HG03354 (cell line): ENCODE measurements at regions not wholly inside any gene's neighbourhood (a gene's known extent, or its start where the extent isn't known, plus 50 kb on each side); places are given as distances from the start of the nearest gene placed in this dataset.
"Not testable (repeated sequence)": the region's sequence is repeated elsewhere in the genome, so short reads cannot be mapped to it uniquely, and the experiment has no call there.

Experiments
- ATAC-seq: cut with Tn5 transposase; IDR thresholded peaks from one replicate; pipeline ENCODE4 v1.9.1; 2021; ENCODE audit warnings: mild to moderate bottlenecking; ENCODE audit not compliant: unreplicated experiment, poor library complexity, severe bottlenecking

DNA sequence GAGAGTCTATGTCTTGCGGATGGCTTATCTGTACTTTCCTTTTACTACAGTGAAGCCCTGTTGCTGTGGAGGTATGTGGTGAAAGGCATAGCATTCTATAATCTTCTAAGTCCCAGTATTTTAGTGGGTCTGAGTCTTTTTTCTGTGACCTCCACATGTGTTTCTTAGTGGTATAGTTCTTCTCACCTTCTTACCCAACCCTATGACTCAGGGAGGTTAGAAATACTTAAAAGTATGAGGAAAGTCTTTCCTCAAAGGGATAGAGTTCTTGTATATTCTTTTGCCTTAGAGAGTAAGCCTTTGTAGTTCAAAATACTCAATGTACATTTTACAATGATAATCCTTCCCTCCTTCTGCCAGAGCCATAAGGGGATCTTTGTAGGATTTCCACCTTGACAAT lies 621.9 kb upstream of the CTNND2 start:
- ATAC-seq = no peak

DNA sequence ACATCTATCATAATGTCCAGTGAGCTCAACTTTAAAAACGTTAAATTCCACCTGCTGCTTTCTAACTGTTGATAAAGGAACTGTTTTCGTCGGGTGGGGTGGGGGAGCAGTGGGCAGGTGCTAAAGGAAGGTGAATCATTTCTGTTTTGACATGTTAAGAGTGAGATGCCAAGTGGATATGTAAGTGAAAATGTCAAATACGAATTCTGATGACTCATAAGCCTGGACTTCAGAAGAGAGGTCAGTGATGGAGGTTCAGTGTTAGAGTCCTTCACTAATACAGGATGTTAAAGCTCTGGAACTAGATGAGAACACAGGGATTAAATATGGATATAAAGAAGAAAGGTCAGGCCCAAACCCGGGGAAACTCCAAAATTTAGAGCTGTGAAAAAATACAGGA lies 617.9 kb upstream of the CTNND2 start:
- ATAC-seq = no peak

DNA sequence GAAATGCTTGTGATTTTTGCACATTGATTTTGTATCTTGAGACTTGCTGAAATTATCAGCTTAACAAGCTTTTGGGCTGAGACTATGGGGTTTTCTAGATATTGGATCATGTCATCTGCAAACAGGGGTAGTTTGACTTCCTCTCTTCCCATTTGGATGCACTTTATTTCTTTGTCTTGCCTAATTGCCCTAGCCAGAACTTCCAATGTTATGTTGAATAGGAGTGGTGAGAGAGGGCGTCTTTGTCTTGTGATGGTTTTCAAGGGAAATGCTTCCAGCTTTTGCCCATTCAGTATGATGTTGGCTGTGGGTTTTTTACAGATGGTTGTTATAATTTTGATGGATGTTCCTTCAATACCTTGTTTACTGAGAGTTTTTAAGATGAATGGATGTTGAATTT lies 600.7 kb upstream of the CTNND2 start:
- ATAC-seq = not testable (repeated sequence)

DNA sequence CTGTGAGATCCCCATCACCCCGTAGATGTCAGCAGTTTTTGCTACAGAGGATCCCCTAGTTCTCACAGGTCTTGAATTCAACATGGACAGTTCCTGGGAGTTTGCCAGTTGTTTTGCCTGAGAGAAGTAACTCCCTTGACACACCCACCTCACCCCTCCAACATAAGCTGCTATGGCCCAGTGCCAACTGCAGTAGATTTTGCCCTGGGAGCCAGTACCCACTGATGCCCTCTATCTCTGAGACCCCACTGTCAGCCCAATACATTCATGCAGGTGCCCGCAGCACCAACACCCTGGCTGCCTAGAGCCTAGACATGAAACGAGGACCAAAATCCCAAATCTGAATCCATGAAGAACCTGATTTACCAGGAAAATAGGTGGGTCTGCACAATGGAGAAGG lies 583.9 kb upstream of the CTNND2 start:
- no peak for ATAC-seq

DNA sequence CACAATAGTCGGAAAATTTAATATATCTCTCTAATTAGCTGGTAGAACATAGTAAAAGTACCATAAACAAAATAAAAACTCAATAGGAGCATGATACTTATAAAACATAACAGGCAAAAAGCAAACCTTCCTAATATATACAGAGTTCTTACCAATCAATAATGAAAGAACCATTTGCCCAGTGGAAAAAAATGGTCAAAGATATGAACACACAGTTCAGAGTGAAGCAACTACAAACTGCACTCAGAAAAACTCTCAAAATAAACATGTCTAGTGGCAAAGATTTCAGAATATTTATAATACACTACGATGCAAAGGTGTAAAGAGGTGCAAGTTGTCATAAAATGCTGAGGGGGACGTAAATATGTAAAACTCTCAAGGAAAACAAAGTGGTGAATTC lies 576.2 kb upstream of the CTNND2 start:
- no peak for ATAC-seq

DNA sequence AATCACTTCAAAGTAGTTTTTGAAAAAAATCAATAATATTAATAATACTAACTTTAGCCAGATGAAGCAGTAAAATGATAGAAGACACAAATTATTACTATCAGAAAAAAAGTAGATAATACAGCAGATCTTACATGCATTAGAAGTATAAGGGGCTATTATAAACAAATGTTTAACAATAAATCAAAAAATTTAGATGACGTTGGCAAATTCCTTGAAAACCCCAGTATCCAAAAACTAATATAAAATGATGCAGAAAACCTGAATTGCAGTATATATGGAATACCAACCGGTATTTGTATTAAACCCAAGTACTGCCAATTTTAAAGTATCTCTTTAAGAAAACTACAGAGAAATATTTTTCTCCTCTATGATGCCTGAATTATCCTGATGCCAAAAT lies 573.3 kb upstream of the CTNND2 start:
- ATAC-seq = no peak

DNA sequence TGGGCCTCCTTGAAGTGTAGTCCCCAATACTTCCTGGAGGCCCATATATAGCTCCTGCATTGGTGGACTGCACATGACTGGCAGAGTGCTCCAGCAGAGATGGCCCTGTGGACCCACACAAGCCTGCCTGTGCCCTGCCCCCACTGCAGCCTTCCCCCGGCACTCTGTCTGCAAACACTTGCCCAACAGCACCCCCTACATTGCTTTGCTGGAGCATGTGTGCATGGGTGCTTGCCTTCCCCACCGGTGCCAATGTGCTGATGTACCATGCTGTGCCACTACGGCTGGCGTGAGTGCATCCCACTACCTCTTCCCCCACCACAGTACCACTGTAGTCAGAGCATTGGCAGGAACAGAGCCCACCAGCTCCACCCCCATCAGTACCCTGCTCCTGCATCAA lies 563.6 kb upstream of the CTNND2 start:
- no peak for ATAC-seq

DNA sequence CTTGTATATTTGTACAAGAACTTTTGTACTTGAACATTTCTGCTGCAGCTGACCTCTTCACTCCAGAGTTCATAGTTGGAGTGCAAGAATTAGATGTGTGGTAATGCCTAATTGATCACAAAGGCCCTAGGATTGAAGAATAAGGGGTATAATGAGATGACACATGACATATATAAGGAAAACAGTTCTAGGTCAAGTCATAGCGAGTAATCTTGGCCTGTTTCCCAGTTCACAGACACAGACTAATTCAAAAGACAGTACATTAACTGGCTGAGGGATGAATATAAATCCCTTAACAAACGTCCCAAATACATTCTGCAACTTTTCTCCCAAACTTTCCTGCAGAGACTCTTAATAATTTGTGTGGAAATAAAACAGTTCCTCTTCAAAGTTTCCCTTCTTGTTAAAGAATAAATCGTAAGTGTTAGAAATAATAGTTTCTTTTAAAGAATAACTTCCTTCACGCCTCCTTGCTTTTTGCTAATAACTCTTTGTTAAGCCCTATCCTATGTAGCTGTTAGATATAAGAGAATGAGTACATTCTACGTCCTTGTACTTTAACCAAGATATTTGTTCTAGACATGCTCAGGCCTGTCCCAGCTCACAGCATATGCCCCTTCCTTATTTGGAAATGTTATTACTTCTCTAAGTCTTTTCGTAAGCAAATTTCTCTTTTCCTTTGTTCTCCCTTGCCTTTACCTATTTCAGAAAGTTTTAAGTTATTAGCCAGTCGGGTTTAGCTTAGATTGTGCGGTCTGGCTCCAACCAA lies 556.4 kb upstream of the CTNND2 start:
- no peak for ATAC-seq

DNA sequence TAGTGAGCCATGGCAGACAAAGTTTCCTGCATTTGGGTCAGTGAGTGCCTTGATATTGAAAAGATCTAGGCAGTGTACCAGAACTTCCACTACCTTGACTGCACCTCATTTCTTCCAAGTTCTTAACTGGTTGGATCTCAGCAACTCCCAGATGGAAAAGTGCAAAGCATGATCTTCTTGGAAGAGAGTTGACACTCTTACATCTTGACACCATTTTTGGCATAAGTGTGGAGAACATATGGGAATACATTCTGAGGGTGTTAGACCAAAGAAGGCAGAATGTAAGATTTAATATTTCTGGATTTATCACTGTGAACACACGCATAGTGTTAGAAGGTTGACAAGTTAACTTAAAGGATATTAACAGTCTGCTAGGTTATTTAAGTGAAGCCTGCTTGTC lies 555.1 kb upstream of the CTNND2 start:
- no peak for ATAC-seq

DNA sequence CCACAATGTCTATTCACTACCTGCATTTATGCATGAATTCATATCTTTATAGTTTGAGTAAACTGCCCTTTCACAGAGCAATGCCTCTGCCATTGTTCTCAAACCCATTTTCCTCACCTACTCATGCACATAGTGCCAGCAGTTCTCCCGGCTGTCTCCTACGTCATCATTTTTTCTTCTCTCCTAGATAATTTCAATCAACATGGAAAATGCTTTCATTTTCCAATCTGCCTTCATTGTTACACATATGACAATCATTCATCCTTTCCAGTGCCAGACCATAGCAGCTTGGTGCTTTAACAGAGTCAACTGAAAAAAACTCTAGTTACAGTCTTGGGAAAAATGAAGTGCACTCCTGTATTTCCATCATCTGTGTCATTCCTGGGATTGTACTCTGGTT lies 514.8 kb upstream of the CTNND2 start:
- no peak for ATAC-seq

DNA sequence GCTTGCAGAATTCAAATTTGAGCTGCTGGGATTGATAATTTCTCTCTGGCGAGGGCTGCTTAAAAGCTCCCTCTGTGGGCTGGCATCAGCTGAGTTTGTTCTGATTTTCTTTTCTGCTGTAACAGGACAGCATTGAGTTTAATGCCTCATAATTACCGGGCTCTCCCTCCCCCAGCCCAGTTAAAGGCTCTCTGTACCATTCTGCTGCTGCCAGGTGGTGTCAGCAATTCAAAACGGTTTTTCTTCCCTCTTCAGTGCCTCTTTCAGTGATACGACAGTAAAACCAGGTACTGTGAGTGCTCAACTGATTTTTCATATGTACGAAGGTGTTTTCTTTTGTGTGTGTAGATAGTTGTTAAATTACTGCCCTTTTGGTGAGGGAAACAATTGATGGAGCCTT lies 509.3 kb upstream of the CTNND2 start:
- ATAC-seq = no peak

DNA sequence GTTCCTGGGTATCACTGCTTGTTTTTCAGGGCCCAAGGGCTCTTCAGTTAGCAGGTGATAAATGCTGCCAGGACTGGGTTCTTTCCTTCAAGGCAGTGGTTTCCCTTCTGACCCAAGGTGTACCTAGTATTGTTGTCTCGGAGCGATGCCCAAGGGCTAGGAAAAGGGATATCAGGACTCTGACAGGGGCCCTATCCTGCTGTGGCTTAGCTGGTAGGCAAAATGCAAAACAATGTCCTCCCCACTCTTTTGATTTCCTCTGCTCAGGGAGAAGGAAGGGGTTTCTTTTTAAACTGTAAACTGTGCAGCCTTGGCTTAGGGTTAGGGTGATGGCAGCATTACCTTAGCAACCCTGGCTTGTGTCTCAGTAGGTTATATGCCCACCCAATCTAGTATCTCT lies 508.8 kb upstream of the CTNND2 start:
- no peak for ATAC-seq

DNA sequence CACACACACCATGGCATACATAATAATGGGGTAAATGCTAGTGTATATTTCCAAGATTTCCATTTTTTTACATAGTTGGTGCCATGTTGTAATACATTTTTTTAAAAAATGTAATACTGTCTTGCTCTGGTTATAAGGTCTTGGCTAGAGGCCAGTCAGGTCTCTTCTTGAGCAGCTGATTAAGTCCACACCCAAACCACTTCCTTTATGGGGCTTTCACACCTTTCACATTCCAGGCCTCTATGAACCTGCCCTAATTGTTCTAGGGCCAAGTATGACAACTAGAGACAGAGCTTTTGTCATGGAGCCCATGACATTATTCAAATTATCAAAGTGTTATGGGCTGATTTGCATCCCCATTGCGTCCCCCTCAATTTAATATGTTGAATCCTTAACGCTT lies 495.6 kb upstream of the CTNND2 start:
- no peak for ATAC-seq

DNA sequence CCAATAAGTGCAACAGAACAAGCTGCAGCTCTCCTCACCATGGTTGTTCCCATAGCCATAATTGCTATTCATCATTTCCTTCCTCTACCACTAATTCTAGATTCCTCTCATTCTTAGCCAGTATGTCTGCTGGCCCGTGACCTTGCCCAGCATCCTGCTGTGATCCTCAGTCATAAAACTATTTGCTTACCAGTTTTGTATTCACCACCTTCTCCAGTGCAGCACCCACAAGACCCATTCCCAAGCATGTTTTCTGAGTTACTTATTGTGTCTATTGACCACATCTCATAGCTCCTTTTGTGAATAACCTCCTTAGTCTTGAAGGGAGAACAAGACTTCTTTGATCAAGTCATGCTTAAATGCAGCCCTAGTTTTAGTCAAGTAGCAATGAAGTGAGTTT lies 488.0 kb upstream of the CTNND2 start:
- ATAC-seq = no peak

DNA sequence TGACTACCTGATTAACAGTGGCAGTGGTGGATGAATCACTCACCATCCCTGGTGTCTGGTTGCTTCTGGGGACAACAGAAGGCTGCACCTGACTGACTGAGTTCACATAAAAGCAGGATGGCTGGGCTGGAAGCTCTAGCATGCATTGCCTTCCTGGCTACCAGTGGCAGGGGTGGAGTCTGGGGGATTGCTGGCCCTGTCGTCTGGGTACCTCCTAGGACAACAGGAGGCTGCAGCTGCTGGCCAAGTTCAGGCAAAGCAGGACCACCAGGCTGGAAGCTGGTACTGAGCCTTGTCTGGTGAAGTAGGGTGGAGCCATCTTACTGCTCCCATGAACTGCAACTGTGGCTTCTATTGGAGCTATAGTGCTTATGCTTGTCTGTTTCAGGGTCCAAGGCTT lies 480.8 kb upstream of the CTNND2 start:
- no peak for ATAC-seq

DNA sequence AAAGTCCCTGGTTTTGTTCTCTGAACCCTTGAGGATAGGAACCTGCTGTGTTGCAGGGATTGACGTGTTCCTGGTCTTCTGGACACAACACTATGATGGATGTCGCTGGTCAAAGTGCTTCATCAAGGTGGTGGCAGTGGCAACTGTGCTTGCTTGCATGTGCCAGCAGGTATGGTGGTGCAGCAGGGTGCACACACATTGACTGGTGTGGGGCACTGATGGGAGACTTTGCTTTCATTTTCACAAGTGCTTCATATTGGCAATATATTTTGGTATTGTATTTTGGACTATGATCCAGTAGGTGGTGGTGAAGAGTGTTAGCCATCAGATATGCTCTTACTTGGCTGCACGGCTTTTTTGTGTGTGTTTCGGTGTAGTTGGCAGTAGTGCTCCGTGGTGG lies 479.8 kb upstream of the CTNND2 start:
- no peak for ATAC-seq

DNA sequence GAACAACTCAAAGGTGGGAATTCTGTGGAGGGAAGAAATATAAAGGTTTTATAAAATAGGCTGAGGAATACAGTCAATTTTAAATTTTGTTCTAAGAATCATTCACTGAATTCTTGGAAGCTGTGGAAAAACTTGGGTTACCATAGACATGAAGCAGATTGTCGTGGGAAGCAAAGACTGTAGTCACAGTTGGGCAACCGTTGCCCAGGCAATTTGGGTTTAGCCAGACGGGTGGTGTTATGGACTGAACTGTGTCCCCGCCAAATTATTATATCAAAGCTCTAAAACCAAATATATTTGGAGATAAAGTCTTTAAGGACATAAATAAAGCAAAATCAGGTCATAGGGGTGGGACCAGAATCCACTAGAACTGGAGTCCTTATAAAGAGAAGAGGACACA lies 463.7 kb upstream of the CTNND2 start:
- ATAC-seq = no peak

DNA sequence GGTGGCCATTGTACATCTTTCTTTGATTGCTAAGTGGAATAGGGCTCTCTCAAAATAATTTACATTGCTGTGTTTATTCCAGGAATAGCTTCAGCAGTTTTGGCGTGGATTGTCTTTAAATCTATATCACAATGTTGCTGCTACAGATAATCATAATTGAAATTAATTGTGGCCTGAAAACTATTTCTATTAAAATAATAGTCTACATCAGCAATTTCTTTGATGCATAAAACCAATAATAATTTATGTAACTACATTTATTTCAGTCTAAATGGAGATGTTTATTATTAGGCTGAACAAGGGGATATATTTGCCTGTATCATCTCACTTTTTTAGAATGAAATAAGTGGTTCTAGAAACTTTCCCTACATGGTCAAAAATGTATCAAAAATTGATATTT lies 456.0 kb upstream of the CTNND2 start:
- ATAC-seq = no peak

DNA sequence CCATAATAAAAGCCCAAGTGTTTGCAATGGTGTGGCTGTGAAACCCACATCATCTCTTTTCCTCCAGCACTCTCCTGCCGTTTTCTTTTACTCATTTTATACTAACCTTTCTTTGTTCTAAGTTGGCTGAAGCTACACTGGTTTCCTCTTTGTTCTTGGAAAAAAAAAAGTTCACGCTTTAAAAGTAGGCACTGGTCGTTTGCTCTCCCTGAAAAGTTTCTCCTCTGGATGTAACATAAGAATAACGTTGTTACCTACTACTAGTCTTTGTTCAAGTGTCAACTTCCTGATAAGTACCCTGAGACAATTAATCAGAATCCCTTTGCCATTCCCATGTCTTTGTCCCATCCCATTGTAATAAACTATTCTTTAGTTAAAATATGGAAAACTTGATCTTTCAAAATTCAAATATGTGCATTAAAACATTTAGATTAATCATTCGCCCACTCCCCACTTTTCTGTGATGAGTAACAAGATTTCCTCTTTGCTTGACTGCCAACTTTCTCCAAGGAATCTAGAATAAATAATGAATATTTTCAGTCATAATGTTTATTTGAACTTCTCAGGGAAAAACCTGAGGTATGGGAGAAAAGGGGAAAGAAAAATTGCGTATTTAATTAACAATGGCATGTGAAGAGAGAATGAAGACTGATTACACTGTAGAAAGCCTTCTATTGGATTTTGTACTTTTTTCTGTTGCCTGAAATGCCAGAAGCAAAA lies 454.3 kb upstream of the CTNND2 start:
- no peak for ATAC-seq

DNA sequence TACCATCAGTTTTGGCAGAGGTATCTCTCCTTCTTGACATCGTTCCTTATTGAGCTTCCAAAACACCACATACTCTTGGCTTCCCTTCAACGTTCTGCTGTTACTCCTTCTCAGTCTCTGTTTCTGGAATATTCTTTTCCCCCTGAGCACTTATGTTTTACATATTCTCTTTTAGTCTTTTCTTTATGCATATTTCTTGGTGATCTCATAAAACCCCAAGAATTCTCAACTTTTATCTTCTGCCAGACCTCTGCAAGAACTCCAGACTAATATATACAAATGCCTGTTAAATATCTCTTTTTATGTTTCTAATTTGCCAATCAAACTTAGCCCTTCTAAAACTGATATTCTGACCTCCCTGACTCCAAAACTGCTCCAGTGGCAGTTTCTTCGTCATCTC lies 453.4 kb upstream of the CTNND2 start:
- no peak for ATAC-seq

DNA sequence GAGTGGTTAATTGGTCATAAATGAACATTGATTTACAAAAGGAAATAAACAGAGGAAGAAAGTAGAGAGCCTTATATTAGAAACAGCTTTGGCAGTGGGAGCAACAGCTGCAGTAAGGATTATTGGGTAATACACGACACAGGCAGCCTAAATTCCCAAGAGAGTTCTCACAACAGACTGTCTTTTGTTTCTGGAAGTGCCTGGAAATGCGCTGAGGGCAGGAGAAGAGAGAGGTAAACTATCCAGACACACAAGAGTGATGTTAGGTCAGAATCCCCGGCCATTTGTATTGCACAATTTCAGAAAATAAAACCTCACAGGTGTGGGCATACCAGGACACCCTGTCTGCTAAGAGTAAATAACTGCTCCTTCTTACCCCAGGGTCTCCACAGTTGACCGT lies 450.4 kb upstream of the CTNND2 start:
- no peak for ATAC-seq

DNA sequence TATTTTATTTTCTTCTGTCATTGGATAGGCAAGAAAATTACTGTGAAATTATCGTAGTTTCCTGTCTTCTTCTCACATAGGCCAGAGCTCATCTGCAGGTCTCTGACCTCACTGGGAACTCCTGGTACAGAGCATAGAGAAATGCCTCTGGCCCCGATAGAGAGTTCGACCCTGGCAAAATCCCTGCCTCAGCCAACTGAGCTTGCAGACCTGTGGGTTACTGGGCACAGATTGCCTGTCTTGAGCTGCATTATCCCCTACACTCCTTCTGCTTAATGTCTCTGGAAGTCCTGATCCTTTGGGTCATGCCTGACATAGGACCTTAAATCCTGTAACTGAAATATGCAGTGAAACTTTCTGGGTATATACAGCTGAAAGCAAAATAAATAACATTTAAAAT lies 439.3 kb upstream of the CTNND2 start:
- no peak for ATAC-seq
